ENCODE measurements at regions not wholly inside any gene's neighbourhood (a gene's known extent, or its start where the extent isn't known, plus 50 kb on each side); places are given as distances from the start of the nearest gene placed in this dataset.
A peak's percentile ranks its signal among the peaks of the same experiment; 100 is the strongest.

GRCh38 chr6:156028335-156029131 lies 572.9 kb upstream of the NOX3 start:
- DNase-seq: peak; percentile 44

DNA sequence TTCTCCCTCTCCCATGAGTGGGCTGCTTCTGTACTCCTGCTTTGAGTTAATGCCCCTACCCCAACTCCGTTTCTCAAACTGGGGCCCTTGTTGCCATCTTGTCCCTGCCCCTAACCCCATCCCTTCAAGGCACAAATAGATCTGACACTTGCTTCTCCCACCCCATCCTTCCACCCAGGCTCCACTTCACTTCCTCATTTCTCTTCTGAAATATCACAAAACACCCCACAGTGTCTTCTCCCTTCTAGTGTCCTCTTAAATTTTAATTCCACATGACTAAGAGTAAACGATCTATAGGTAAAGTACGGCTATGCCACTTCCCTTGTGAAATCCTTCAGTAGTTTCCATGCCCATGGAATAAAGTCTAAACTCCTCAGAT lies 571.6 kb upstream of the NOX3 start:
- no peak for DNase-seq

- no peak for DNase-seq
Observed at GRCh38 chr6:156026486-156027247, 571.0 kb upstream of the NOX3 start.

DNA sequence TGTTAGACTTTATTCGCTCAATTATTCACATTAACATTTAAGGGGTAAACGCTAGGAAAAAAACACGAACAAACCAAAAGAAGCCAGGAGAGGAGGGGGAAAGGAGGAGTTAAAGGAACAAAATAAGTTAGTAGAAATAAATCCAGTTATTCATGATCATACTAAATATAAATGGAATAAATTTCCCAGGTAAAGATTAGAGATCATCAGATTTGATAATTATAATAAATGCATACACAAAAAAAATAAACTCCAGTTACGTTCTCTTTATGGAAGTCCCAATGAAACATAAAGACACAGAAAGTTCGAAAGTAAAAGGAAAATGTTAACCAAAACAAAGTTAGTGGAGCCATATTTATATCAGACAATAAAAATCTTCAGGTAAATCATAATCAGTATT lies 568.7 kb upstream of the NOX3 start:
- DNase-seq: no peak

DNA sequence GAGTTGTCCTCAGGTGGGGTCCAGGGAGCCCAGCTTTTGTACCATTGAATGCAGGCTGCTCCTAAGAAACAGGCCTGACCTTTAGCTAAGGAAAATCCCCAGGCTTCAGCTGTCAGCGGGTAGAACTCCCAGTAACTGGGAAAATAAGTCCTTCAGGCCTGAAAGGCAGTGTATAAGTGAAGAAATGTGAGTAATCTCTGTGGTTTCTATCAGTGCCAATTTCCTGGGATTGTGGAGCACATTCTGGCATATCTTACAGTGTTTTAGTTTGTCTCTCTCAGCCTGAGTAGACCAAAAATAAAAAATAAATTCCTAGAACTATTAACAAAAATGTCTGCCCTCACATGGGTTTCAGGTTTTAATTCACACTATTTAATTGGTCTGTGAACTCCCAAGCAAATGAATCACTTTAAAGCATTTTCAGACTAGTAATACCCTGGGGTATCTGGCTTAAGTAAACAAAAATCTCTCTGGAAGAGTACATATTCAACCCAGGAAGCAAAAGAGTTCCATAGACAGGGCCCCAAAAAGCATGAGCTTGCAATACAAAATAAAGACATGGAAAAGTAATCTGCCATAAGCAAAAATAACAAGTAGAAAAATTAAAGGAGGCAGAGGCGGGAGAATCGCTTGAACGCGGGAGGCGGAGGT lies 566.2 kb upstream of the NOX3 start:
- peak; percentile 87 for DNase-seq

- peak; percentile 86 for DNase-seq
Observed at GRCh38 chr6:156017838-156018237, 562.2 kb upstream of the NOX3 start.

DNA sequence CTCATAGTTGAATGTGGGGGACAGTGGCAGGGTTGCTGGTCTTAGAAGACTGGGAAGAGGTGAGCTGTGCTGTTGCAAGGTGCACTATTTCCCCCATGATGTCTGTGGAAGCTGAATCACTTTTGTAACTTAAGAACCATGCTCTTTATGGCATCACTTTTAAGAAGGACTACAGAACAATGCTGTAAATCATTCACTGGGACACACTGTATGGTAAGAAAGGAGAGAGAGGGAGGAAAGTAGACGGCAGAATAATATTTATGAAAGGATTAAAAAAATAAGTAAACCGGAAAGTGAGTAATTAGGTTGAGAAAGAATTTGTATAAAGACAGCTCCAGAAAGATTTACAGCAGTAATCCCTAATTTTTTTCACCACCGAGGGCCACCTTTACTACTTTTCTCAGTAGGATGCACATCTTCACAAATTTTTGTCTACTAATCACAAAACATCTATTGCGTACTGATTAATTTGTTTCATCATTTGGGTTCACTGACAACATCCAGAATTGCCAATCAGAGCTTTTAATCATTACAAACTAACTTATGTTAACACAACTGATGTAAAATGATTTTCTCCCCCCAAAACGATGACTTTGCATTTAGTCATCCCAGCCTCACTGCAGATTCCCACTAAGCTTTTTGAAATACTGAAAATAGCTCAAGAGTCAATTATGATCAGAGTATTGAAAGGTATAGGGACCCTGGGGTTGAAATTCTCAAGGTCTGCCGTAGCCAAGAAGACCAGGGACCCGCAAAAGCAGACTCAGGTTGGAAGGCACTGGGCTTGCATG lies 560.7 kb upstream of the NOX3 start:
- DNase-seq: peak; percentile 21

DNA sequence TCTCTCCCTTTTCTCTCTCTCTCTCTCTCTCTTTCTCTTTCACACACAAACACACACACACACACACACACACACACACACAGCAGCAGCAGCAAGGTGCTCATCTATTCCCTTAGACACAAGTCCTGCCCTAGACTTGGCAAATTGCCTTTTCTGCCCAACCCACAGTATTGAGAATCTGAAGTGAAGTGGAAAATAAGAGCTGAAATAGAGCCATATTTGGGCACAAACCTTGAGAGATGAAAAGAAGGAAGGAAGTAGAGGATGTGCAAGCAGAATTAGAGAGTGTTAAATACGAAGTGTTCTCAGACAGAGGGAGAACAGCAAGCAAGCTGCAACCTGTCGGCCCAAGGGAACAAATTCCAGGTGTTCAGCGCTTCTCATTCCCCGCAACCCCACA lies 557.5 kb upstream of the NOX3 start:
- DNase-seq: no peak

- DNase-seq: no peak
Observed at GRCh38 chr6:156009656-156010055, 554.0 kb upstream of the NOX3 start.

DNA sequence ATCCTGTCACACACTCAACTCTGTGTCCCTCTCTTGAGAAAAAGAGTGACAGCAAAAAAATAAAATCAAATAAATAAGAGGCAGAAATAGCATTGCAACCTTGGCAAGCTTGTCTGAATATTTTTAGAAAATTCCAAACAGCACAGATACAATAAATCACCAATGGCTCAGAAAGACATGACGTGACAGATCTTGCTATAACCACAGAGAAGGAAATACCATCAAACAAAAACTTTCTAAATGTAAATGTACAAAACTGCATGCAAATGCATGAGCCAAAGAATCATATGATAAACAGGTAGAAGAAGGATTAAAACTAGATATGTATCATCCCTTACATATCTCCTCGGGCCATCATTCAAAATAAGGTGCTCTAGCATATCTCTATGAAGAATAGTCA lies 549.2 kb upstream of the NOX3 start:
- no peak for DNase-seq

GRCh38 chr6:155996151-155996550 lies 540.5 kb upstream of the NOX3 start:
- no peak for DNase-seq

DNA sequence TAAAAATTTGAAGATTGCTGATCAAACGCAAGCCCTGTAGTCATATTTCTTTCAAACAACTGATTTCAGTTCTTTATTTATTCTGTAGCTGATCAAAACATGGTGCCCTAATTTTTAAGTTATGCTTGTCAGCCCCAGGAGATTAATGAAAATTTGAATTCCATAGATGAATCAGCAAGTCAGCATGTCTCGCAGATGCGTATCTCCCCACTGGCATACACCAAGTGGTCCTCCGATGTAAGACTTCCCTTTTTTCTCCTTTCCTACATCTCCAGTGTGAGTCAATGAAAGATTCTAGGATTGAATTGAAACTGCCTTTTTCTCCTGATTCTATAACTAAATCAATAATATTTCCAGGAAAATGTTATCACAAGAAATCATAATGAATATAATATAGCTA lies 539.6 kb upstream of the NOX3 start:
- DNase-seq: no peak

DNA sequence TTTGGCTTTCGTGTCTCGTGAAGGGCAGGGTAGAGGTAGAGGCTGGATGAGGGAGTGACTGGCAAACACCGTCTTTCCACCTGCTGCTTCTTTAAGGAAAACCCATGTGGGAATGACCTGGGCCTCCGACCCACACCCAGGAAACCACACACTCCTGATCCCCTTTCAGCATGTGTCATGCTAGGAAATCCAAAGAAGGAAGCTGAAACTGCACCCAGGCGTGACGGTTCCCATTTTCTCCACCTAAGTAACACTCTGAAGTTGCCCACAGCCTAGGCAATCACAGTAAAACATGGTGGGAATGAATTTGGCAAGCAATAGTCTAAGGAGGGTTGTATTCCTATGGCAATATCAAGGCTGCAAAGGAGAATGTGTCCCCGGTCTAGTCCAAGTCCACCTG lies 538.4 kb upstream of the NOX3 start:
- no peak for DNase-seq

DNA sequence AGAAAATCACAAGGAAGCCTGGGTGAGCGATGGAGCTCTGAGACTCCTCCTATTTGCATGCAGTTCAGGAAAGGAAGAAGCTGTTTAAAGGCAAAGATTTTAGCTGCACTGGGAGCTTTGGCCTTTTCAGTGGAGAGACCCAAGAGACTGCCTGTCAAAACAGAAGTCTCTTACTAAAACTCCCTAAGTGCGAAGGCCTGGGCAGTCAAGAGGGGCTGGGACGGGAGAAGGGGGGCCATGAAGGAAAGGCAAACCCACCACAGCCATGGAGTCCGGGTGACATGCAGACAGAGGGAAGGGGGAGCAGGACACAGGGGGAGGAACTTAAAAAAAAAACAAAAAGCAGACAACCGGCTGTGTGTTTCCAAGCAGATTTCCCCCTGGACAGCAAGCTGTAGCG lies 537.6 kb upstream of the NOX3 start:
- no peak for DNase-seq

DNA sequence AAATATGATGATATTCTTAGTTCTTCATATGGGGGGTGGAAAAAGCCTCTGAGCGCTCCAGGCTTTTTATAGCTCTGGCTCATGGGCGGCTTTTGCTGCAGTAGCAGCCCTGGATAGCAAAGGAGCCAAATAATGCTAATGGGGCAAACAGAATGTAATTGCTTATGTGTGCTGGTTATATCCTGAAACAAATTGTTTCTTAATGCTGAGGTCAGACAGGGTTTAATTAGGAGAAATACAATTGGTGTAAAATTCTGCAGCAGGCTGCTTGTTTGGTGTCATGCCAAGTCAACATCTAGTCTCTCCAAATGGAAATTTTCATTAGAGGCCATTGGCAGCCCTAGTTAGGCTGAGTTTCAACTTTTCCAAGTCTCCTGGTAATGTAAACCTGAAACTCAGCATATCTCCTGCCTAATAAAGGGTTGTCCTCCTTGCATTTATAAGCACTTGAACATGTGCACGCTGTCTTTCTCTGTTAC lies 530.1 kb upstream of the NOX3 start:
- no peak for DNase-seq

GRCh38 chr6:155980768-155981079 lies 525.1 kb upstream of the NOX3 start:
- DNase-seq: no peak

DNA sequence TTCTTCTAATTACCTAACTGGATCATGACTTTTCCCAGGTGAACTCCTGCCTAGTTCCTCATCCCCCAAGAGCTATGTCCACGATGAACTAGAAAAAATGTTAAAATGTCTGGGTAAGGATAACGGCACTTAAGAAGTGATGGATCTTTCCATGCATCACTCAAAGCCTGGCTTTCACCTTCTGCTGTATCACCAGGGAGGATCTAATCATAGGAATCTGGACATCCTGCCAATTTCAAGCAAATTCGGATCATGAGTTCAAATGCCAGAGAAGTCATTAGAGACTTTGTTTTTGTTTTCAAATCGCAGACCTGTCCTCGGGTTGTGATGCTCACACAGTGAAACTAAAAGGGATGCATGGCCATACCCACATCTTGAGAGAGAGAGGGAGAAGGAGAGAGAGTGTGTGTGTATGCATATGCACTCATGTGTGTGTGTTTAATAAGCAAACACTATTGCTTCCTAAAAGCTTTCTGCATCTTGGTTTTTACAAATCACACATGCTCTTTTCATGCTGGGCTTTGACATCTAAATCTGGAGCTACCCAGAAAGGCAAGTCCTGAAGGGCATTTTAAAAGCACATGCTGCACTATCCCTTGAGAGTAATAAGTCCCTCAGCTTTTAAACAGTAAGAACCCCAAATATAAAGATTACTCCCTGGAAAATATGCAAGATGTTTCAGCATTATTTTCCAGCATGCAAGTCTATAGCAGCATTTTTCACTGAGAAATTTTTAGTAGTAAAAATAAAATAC lies 524.6 kb upstream of the NOX3 start:
- no peak for DNase-seq

DNA sequence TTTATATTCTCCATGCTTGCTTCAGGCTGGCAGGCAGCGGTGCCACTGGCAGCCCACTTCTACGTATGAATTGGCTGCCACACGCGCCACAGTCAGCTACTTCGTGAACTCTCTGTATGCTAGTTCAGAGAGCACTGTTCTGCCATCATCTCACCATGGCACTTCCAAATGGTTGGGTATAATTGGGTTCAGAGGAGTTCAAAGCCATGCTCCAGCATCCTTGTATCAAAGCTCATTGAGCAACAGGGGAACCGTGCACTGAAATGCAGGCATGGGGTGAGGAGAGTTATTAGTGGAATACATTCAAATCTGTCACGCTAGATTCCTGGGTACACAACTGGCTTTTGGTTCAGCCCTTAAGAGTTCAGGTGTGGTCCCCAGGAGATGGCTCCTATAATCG lies 519.9 kb upstream of the NOX3 start:
- DNase-seq: no peak

DNA sequence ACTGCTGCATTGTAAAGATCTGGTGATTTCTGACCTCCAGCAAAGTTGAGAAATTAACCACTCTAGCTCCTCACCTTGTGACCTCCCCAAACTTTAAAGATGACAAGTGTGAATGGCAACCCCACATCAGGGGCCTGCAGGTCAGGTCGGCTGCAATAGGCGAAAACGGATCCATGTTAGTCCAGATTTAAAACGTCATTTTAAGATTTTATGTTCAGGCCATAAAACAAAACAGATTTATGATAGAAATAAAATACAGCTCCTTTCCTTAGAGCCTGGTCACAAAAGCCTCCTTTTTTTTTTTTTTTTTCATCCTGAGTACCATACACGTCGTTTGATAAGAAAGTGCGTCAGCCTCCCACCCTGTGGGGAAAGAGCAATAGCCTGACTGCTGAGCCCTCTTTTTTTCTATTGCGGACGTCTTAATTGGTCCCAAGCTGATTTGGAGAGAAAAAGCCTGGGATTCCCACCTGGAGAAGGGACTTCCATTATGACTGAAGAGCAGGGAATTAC lies 519.2 kb upstream of the NOX3 start:
- DNase-seq: no peak

GRCh38 chr6:155974359-155974758 lies 518.7 kb upstream of the NOX3 start:
- DNase-seq: no peak

DNA sequence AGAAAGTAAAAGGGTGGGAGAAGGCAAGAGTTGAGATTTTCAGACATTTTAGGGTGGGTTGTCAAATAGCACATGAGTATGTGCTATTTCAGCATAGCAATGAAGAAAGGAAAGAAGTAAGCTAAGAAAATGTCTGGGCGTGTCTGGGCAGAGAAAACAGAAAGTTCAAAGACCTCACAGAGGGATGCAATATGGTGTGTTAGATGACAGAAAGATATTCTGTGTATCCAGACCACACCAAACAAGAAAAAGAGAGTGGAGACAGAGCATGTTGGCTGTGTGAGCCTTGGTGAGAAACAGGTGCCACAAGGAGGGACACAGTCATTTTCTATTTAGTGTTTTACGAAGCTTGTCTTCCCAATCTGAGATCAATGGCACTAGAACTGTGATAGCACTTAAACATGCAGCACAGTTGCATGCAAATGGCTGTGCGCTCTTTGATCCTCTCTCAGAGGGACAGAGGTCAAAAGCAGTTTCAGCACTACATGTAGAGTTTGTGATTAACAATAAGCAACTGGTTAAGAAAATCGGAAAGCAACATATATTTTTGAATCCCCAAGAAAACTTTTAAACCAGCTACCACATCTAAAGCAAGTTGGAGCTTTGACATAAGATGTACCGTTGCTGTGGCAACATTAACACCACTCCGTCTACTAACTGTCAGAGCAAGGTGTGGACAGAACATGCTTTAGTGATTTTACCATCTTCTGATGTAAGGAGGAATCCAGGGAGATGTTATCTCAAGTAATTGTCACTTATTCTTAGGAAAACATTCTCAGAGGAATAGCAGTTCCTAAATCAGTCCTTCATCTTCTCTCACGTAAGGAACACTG lies 515.5 kb upstream of the NOX3 start:
- DNase-seq: no peak

Measured in fibroblast of skin of right biceps (primary cell).